DOHH2 (cell line): ENCODE measurements at regions not wholly inside any gene's neighbourhood (a gene's known extent, or its start where the extent isn't known, plus 50 kb on each side); places are given as distances from the start of the nearest gene placed in this dataset.

Experiments used
- H3F3A ChIP-seq: fragments of 200-600 bp; sonication (generic), shearing (Covaris generic); 2 replicates; pipeline ENCODE4 v1.6.0; 2016; ENCODE audit warnings: antibody characterized with exemption, mild to moderate bottlenecking; ENCODE audit not compliant: control insufficient read depth, insufficient read depth
- H3K27ac ChIP-seq: fragments of 200-600 bp; sonication (generic); 2 replicates; pipeline ENCODE4 v1.5.1; 2014; ENCODE audit warnings: low read depth, mild to moderate bottlenecking, low read length, moderate library complexity
- H3K27me3 ChIP-seq: fragments of 200-600 bp; sonication (generic); 2 replicates; pipeline ENCODE4 v1.6.1; 2014; ENCODE audit warnings: mild to moderate bottlenecking, low read length, mixed read lengths; ENCODE audit not compliant: control insufficient read depth
- H3K36me3 ChIP-seq: fragments of 200-600 bp; sonication (generic); 2 replicates; pipeline ENCODE4 v1.6.1; 2014; ENCODE audit warnings: mild to moderate bottlenecking, low read length, moderate library complexity, mixed read lengths; ENCODE audit not compliant: control insufficient read depth
- H3K4me1 ChIP-seq: fragments of 200-600 bp; sonication (generic); 2 replicates; pipeline ENCODE4 v1.6.1; 2014; ENCODE audit warnings: mild to moderate bottlenecking, low read length, mixed read lengths; ENCODE audit not compliant: control insufficient read depth
- H3K4me2 ChIP-seq: fragments of 200-600 bp; sonication (generic); 2 replicates; pipeline ENCODE4 v1.6.0; 2014; ENCODE audit warnings: mild to moderate bottlenecking, low read length, moderate library complexity
- H3K4me3 ChIP-seq: fragments of 200-600 bp; sonication (generic); 2 replicates; pipeline ENCODE4 v1.5.1; 2014; ENCODE audit warnings: mild to moderate bottlenecking, low read length, mixed read lengths
- H3K79me2 ChIP-seq: fragments of 200-600 bp; sonication (generic); 2 replicates; pipeline ENCODE4 v1.6.1; 2014; ENCODE audit warnings: mild to moderate bottlenecking, low read length, mixed read lengths; ENCODE audit not compliant: control insufficient read depth
- H3K9me2 ChIP-seq: fragments of 200-600 bp; sonication (generic); replicated peaks from 2 replicates; pipeline ENCODE4 v1.6.1; 2014; ENCODE audit warnings: mild to moderate bottlenecking, low read length, mixed read lengths; ENCODE audit not compliant: control insufficient read depth
- H3K9me3 ChIP-seq: fragments of 200-600 bp; sonication (generic); 2 replicates; pipeline ENCODE4 v1.6.1; 2014; ENCODE audit warnings: antibody characterized with exemption, low read length, mixed read lengths; ENCODE audit not compliant: control insufficient read depth, insufficient read depth
- H4K20me1 ChIP-seq: fragments of 200-600 bp; sonication (generic); 2 replicates; pipeline ENCODE4 v1.6.0; 2014; ENCODE audit warnings: low read depth, mild to moderate bottlenecking, antibody characterized with exemption, low read length, moderate library complexity; ENCODE audit not compliant: control insufficient read depth, insufficient read depth
- CTCF ChIP-seq: fragments of 200-600 bp; sonication (generic); IDR thresholded peaks from one replicate; pipeline ENCODE4 v1.5.1; 2014; ENCODE audit warnings: antibody characterized with exemption, mild to moderate bottlenecking, low read depth, low read length; ENCODE audit not compliant: poor library complexity, severe bottlenecking
- EZH2phosphoT487 ChIP-seq: fragments of 200-600 bp; sonication (generic); IDR thresholded peaks from 2 replicates; pipeline ENCODE4 v1.6.1; 2017; ENCODE audit warnings: borderline replicate concordance, mild to moderate bottlenecking, antibody characterized with exemption, low read length, moderate library complexity, mixed read lengths

DNA sequence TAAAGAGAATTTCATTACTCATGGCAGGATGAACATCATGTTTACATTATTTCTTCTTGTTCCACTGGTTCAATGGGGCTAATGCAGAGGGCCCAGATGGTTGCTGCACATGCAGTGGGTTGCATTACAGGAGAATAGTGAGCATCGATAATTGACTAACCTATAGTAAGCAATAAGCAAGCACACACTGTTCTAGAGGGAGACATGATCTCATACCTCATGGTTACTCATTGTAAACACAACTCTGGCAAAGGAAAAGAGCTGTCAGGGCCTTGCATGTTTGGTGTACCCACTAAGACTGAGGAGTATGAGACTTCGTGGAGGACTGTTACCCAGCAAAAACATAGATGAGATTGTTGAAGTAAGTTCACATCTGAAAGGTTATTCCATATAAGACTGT is 885.6 kb upstream of the VRK2 start:
- H3K27ac ChIP-seq: no peak overlapping the region
- H3F3A ChIP-seq: no peaks in the 10 kb centered on the region
- no peak overlapping the region for H3K4me3 ChIP-seq
- H3K27me3 ChIP-seq: no peaks in the 10 kb centered on the region
- H3K9me2 ChIP-seq: no peaks in the 10 kb centered on the region
- TF ChIP-seq CTCF (no peak), EZH2phosphoT487 (no peak)
- H3K4me2 ChIP-seq: no peak overlapping the region
- H3K36me3 ChIP-seq: no peaks in the 10 kb centered on the region
- H3K4me1 ChIP-seq: no peaks in the 10 kb centered on the region
- H3K9me3 ChIP-seq: no peaks in the 10 kb centered on the region
- H4K20me1 ChIP-seq: no peaks in the 10 kb centered on the region
- no peaks in the 10 kb centered on the region for H3K79me2 ChIP-seq

DNA sequence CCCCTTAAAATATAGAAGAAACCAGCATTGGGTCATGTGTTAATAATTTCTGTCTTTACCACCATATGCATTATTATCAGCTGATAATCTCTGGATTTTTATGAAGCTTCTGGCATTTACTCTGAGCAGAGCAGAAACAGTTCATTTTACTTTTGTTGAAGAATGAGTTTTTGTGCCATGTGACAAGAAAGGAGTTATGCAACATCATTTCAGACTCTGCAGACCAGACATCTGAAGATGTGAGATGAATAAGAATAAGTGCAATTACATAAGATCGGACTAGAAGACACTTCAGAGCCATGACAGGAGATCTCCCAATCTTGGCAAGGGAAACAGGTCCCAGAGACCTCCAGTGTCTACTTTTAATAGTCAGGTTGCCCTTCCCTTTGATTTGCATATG is 869.4 kb upstream of the VRK2 start:
- H3K9me2 ChIP-seq: no peaks in the 10 kb centered on the region
- H3K4me1 ChIP-seq: no peaks in the 10 kb centered on the region
- H3K4me3 ChIP-seq: no peak overlapping the region
- no peaks in the 10 kb centered on the region for H4K20me1 ChIP-seq
- H3K4me2 ChIP-seq: no peak overlapping the region
- H3F3A ChIP-seq: no peaks in the 10 kb centered on the region
- H3K79me2 ChIP-seq: no peaks in the 10 kb centered on the region
- no peaks in the 10 kb centered on the region for H3K27me3 ChIP-seq
- no peak overlapping the region for H3K27ac ChIP-seq
- no peaks in the 10 kb centered on the region for H3K36me3 ChIP-seq
- TF ChIP-seq CTCF: no peak
- no peak for TF ChIP-seq EZH2phosphoT487
- H3K9me3 ChIP-seq: no peaks in the 10 kb centered on the region

- no peak overlapping the region for H3K27ac ChIP-seq
- no peak overlapping the region for H3K4me2 ChIP-seq
- H3K9me2 ChIP-seq: no peaks in the 10 kb centered on the region
- H3F3A ChIP-seq: no peaks in the 10 kb centered on the region
- H3K9me3 ChIP-seq: no peaks in the 10 kb centered on the region
- H3K27me3 ChIP-seq: no peaks in the 10 kb centered on the region
- no peak overlapping the region for H3K4me3 ChIP-seq
- H4K20me1 ChIP-seq: no peaks in the 10 kb centered on the region
- no peaks in the 10 kb centered on the region for H3K4me1 ChIP-seq
- H3K79me2 ChIP-seq: no peaks in the 10 kb centered on the region
- H3K36me3 ChIP-seq: no peaks in the 10 kb centered on the region
- TF ChIP-seq EZH2phosphoT487 (no peak), CTCF (no peak)
Observed at GRCh38 chr2:57180042-57180567, 866.5 kb upstream of the VRK2 start.

DNA sequence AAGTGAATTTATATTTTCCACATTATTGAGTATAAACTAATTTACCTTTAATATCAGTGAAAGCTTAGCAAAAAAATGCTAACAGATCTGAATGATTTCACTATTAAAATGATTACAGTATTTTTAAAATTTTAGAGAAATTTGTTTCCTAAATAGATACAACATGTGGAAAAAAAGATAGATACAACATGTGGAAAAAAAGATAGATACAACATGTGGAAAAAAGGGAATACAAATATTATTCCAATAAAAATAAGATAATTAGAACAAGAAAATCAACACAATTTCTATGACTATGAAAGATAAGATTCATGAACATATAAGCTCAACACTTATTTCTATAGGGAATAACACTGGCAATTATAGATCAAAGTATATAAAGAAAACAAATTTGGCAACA is 865.9 kb upstream of the VRK2 start:
- Histone ChIP-seq H3K9me2 (no peaks in the 10 kb centered on the region), H3K27me3 (no peaks in the 10 kb centered on the region), H3K36me3 (no peaks in the 10 kb centered on the region), H3K4me2 (no peak overlapping the region), H3K79me2 (no peaks in the 10 kb centered on the region), H3K4me1 (no peaks in the 10 kb centered on the region), H3K4me3 (no peak overlapping the region), H4K20me1 (no peaks in the 10 kb centered on the region), H3K27ac (no peak overlapping the region), H3F3A (no peaks in the 10 kb centered on the region), H3K9me3 (no peaks in the 10 kb centered on the region)
- TF ChIP-seq EZH2phosphoT487: no peak
- TF ChIP-seq CTCF: no peak
